Ovary (tissue), 3 donors: ENCODE measurements at regions not wholly inside any gene's neighbourhood (a gene's known extent, or its start where the extent isn't known, plus 50 kb on each side); places are given as distances from the start of the nearest gene placed in this dataset.

ENCODE experiments used
- CTCF ChIP-seq, 3 donors: fragments of 450-650 bp in 2 of 3; fragments of 200-600 bp in 1 of 3; IDR thresholded peaks; one replicate each; pipeline versions ENCODE4 v1.5.1 to v1.8.0; 2016 to 2022; ENCODE audit warnings: antibody characterized with exemption in 3 of 3, mild to moderate bottlenecking in 1 of 3
- EP300 ChIP-seq: sonication (generic); formaldehyde crosslinking; IDR thresholded peaks from one replicate; pipeline ENCODE4 v1.6.1; 2017; ENCODE audit warnings: antibody characterized with exemption
- donor health status: DM: no; HTN: no; CAD: no.

- TF ChIP-seq CTCF (IDR thresholded peaks at IDR 0.05) (no peak), EP300 (no peak)
Measured at GRCh38 chr3:170697908-170698307, 112.0 kb upstream of the SLC7A14 start.
